WTC11 (cell line): ENCODE measurements at regions not wholly inside any gene's neighbourhood (a gene's known extent, or its start where the extent isn't known, plus 50 kb on each side); places are given as distances from the start of the nearest gene placed in this dataset.
"Not testable (repeated sequence)": the region's sequence is repeated elsewhere in the genome, so short reads cannot be mapped to it uniquely, and the experiment has no call there.

Source experiments
- CREM ChIP-seq: sonication (generic); formaldehyde crosslinking; IDR thresholded peaks from 2 replicates; pipeline ENCODE4 v1.8.1; 2022; ENCODE audit warnings: mild to moderate bottlenecking, missing genetic modification reagents, moderate library complexity
- IRF2 ChIP-seq: sonication (generic); formaldehyde crosslinking; IDR thresholded peaks from 2 replicates; pipeline ENCODE4 v1.8.0; 2022; ENCODE audit warnings: low read depth, missing genetic modification reagents, borderline replicate concordance
- NR2C2 ChIP-seq: sonication (generic); formaldehyde crosslinking; IDR thresholded peaks from 2 replicates; pipeline ENCODE4 v1.8.0; 2022; ENCODE audit warnings: mild to moderate bottlenecking, missing genetic modification reagents
- USF2 ChIP-seq: sonication (generic); formaldehyde crosslinking; IDR thresholded peaks from 2 replicates; pipeline ENCODE4 v1.8.1; 2023; ENCODE audit warnings: mild to moderate bottlenecking, missing genetic modification reagents, moderate library complexity
- ZNF671 ChIP-seq: fragments of 250-450 bp; sonication (Bioruptor Pico); IDR thresholded peaks from 2 replicates; pipeline ENCODE4 v1.8.0; 2021; ENCODE audit warnings: mild to moderate bottlenecking
- TF ChIP-seq, protein P1 (sequence below): fragments of 200-600 bp; IDR thresholded peaks from 2 replicates; pipeline ENCODE4 v1.8.0; 2022; ENCODE audit warnings: antibody characterized with exemption

DNA sequence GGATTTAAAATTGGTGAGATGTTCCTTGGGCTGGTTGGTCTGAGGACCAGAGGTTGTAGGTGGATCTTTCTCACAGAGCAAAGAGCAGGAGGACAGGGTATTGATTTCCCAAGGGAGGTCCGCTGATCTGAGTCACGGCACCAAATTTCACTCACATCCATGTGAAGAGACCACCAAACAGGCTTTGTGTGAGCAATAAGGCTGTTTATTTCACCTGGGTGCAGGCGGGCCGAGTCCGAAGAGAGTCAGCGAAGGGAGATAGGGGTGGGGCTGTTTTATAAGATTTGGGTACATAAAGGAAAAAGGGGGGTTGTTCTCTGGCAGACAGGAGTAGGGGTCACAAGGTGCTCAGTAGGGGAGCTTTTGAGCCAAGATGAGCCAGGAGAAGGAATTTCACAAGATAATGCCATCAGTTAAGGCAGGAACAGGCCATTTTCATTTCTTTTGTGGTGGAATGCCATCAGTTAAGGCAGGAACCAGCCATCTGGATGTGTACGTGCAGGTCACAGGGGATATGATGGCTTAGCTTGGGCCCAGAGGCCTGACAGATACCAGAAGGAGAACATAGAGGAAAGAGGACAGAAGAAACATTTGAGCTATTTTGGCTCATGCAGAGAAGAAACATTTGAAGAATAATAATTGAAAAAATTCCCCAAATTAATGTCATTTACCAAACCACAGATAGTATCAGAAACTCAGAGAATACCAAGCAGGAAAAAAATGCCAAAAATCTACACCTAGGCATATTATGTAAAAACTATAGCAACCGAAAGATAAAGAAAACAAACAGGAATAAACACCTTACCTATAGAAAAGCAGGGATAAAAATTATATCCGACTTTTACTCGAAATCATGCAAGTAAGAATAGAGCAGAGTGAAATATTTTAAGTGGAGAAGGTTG, 585.2 kb upstream of the MDGA2 start:
- TF ChIP-seq, protein P1, sequence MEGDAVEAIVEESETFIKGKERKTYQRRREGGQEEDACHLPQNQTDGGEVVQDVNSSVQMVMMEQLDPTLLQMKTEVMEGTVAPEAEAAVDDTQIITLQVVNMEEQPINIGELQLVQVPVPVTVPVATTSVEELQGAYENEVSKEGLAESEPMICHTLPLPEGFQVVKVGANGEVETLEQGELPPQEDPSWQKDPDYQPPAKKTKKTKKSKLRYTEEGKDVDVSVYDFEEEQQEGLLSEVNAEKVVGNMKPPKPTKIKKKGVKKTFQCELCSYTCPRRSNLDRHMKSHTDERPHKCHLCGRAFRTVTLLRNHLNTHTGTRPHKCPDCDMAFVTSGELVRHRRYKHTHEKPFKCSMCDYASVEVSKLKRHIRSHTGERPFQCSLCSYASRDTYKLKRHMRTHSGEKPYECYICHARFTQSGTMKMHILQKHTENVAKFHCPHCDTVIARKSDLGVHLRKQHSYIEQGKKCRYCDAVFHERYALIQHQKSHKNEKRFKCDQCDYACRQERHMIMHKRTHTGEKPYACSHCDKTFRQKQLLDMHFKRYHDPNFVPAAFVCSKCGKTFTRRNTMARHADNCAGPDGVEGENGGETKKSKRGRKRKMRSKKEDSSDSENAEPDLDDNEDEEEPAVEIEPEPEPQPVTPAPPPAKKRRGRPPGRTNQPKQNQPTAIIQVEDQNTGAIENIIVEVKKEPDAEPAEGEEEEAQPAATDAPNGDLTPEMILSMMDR = not testable (repeated sequence)
- TF ChIP-seq CREM (CRISPR knock-in tag); IRF2 (CRISPR knock-in tag); NR2C2 (CRISPR knock-in tag); USF2; ZNF671 (CRISPR knock-in tag): not testable (repeated sequence)
